ENCODE measurements at regions not wholly inside any gene's neighbourhood (a gene's known extent, or its start where the extent isn't known, plus 50 kb on each side); places are given as distances from the start of the nearest gene placed in this dataset.
"Not testable (repeated sequence)": the region's sequence is repeated elsewhere in the genome, so short reads cannot be mapped to it uniquely, and the experiment has no call there.

- H3K9me3 ChIP-seq: no peaks in the 10 kb centered on the region
- WGBS, 2 donors: 82 to 94% methylated on average over 5 of the region's 5 CpGs
- no peaks in the 10 kb centered on the region for H3K4me1 ChIP-seq
- H3K4me3 ChIP-seq: no peak overlapping the region
- H3K27ac ChIP-seq: no peak overlapping the region
- TF ChIP-seq, protein P1, sequence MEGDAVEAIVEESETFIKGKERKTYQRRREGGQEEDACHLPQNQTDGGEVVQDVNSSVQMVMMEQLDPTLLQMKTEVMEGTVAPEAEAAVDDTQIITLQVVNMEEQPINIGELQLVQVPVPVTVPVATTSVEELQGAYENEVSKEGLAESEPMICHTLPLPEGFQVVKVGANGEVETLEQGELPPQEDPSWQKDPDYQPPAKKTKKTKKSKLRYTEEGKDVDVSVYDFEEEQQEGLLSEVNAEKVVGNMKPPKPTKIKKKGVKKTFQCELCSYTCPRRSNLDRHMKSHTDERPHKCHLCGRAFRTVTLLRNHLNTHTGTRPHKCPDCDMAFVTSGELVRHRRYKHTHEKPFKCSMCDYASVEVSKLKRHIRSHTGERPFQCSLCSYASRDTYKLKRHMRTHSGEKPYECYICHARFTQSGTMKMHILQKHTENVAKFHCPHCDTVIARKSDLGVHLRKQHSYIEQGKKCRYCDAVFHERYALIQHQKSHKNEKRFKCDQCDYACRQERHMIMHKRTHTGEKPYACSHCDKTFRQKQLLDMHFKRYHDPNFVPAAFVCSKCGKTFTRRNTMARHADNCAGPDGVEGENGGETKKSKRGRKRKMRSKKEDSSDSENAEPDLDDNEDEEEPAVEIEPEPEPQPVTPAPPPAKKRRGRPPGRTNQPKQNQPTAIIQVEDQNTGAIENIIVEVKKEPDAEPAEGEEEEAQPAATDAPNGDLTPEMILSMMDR (IDR thresholded peaks at IDR 0.05): no peak
- no peak for FAIRE-seq
- no peaks in the 10 kb centered on the region for H3K36me3 ChIP-seq
- intact Hi-C loops (cut with DNase I): no loop called here
- no peak for DNase-seq
- H3K27me3 ChIP-seq: no peaks in the 10 kb centered on the region
- ATAC-seq: no peak
Observed at GRCh38 chr7:152914014-152914844, 154.7 kb downstream of the ACTR3B start.

GRCh38 chr7:152914845-152915102 is 155.2 kb downstream of the ACTR3B start:
- H3K27me3 ChIP-seq; H3K4me3 ChIP-seq; H3K4me1 ChIP-seq; ATAC-seq; H3K27ac ChIP-seq; intact Hi-C loops (cut with DNase I); H3K9me3 ChIP-seq; FAIRE-seq; DNase-seq; H3K36me3 ChIP-seq: not testable (repeated sequence)
- 93 to 100% methylated on average over 1 of the region's 1 CpG for WGBS, 2 donors

DNA sequence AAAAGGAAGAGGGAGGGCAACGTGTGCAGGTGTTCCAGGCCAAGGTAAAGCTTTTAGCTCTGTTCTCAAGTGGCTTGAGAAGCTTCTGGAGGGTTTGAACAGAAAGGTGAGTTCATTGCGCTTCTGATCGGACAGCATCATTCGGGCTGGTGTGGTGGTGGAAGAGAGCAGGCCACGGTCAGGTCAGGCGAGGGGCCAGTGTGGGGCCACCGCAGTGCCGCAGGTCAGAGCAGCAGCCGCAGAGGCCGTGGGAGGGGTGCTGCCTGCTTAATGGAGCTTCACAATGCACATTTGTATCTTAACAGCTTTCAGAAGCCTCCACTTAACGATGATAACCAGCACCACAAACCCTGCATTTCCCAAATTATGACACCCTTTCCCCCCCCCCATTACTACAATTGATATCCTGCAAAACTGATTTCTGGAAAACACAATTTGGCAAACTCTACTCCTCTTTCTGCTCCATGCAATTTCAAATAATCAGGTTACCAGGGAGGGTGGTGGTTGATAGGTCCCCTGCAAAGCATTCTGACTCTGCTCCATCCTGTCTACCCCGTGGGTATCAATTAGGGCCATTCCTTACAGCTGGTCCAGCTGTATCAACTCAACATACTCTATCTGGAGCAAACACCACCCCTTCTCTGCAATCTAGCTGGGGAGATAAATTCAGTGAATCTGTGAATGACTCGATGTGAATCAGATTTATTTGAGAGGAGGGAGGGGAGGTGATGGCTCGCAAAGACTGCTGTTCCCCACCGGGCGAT is 162.9 kb downstream of the ACTR3B start:
- intact Hi-C loops (cut with DNase I): no loop called here
- no peaks in the 10 kb centered on the region for H3K9me3 ChIP-seq
- no peak for FAIRE-seq
- H3K36me3 ChIP-seq: no peaks in the 10 kb centered on the region
- WGBS, 2 donors: 88 to 90% methylated on average over 16 of the region's 16 CpGs
- no peaks in the 10 kb centered on the region for H3K4me1 ChIP-seq
- no peak for DNase-seq
- no peak overlapping the region for H3K27ac ChIP-seq
- H3K27me3 ChIP-seq: no peaks in the 10 kb centered on the region
- no peak overlapping the region for H3K4me3 ChIP-seq
- ATAC-seq: no peak
- TF ChIP-seq, protein P1 (IDR thresholded peaks at IDR 0.05): no peak

GRCh38 chr7:152923711-152924110 is 164.2 kb downstream of the ACTR3B start:
- ATAC-seq (no peak), FAIRE-seq (no peak), DNase-seq (no peak)
- TF ChIP-seq, protein P1 (IDR thresholded peaks at IDR 0.05): no peak
- H3K4me3 ChIP-seq: no peak overlapping the region
- no peak overlapping the region for H3K27ac ChIP-seq
- WGBS, 2 donors: 93 to 94% methylated on average over 12 of the region's 12 CpGs
- intact Hi-C loops (cut with DNase I): no loop called here
- H3K4me1 ChIP-seq: peaks cover 0 to 2% (median 0%) of the 10 kb centered on the region in 3 donors
- no peaks in the 10 kb centered on the region for H3K9me3 ChIP-seq
- no peaks in the 10 kb centered on the region for H3K27me3 ChIP-seq
- H3K36me3 ChIP-seq: no peaks in the 10 kb centered on the region

DNA sequence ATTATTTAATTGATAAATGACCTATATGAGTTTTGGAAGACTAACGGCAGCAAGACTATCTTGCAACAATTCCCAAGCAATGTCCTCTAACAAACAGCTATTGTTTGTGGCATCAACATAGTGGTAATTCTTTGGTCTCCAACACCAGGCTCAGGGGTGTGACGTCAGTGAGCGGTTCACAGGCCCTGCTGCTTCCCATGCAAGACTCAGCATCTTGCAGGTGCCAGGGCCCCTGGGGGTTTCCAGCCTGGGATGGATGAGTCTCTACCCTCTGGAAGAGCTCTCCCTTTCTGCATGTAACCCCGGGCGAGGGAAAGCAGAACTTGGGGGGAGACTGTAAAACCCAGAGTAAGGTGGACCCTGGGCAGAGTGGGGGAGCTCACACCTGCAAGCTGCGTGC is 164.7 kb downstream of the ACTR3B start:
- H3K4me3 ChIP-seq: no peak overlapping the region
- no peaks in the 10 kb centered on the region for H3K9me3 ChIP-seq
- intact Hi-C loops (cut with DNase I): no loop called here
- TF ChIP-seq, protein P1 (IDR thresholded peaks at IDR 0.05): no peak
- H3K27me3 ChIP-seq: no peaks in the 10 kb centered on the region
- WGBS, 2 donors: 76 to 81% methylated on average over 6 of the region's 6 CpGs
- no peak overlapping the region for H3K27ac ChIP-seq
- no peak for FAIRE-seq
- H3K36me3 ChIP-seq: no peaks in the 10 kb centered on the region
- no peak for ATAC-seq
- no peak for DNase-seq
- peaks cover 0 to 4% (median 0%) of the 10 kb centered on the region in 3 donors for H3K4me1 ChIP-seq

All from pancreas (tissue), 10 donors.